ENCODE measurements at regions not wholly inside any gene's neighbourhood (a gene's known extent, or its start where the extent isn't known, plus 50 kb on each side); places are given as distances from the start of the nearest gene placed in this dataset.

- TF ChIP-seq EZH2 (IDR thresholded peaks at IDR 0.05; ENCODE audit: insufficient read depth, low read length) (no peak), CTCF (IDR thresholded peaks at IDR 0.05; ENCODE audit: insufficient read depth, low read depth, low read length) (no peak)
Observed at GRCh38 chr1:213389061-213389581, 338.1 kb downstream of the RPS6KC1 start.
